C4-2B (cell line): ENCODE measurements at regions not wholly inside any gene's neighbourhood (a gene's known extent, or its start where the extent isn't known, plus 50 kb on each side); places are given as distances from the start of the nearest gene placed in this dataset.

Experiments
- CTCF ChIP-seq: fragments of 450-650 bp; conservative IDR thresholded peaks from 2 replicates; pipeline ENCODE4 v1.5.1; 2017; ENCODE audit warnings: mild to moderate bottlenecking
- ZFX ChIP-seq: fragments of 450-650 bp; IDR thresholded peaks from 2 replicates; pipeline ENCODE4 v1.6.1; 2017

- TF ChIP-seq CTCF (no peak), ZFX (no peak)
Measured at GRCh38 chr15:69751147-69751546, 298.5 kb downstream of the RPLP1 start.
